Tibial artery (tissue), 4 donors: ENCODE measurements at regions not wholly inside any gene's neighbourhood (a gene's known extent, or its start where the extent isn't known, plus 50 kb on each side); places are given as distances from the start of the nearest gene placed in this dataset.

Experiments
- DNase-seq, 2 donors: peaks; one replicate each; pipeline ENCODE4 v3.0.0-alpha.2; 2019
- H3K27ac ChIP-seq, 2 donors: fragments of 200-600 bp; sonication (generic) in 1 of 2; 1 replicate in 1 of 2; 2 replicates in 1 of 2; pipeline ENCODE4 v1.5.1; 2018 to 2019; ENCODE audit warnings: mild to moderate bottlenecking in 1 of 2
- H3K27me3 ChIP-seq, 2 donors: fragments of 200-600 bp; sonication (generic) in 1 of 2; one replicate each; pipeline versions ENCODE4 v1.5.1 to v1.6.0; 2016 to 2019
- H3K36me3 ChIP-seq, 3 donors: fragments of 200-600 bp; sonication (generic) in 2 of 3; one replicate each; pipeline ENCODE4 v1.5.1; 2016 to 2019; ENCODE audit warnings: mild to moderate bottlenecking in 2 of 3
- H3K4me1 ChIP-seq, 4 donors: fragments of 200-600 bp; sonication (generic) in 2 of 4; 1 replicate in 3 of 4; 2 replicates in 1 of 4; pipeline ENCODE4 v1.5.1; 2016 to 2019
- H3K4me3 ChIP-seq, 2 donors: fragments of 200-600 bp; sonication (generic) in 1 of 2; 1 replicate in 1 of 2; 2 replicates in 1 of 2; pipeline ENCODE4 v1.5.1; 2018 to 2019; ENCODE audit warnings: mild to moderate bottlenecking in 2 of 2
- H3K9me3 ChIP-seq, 3 donors: fragments of 200-600 bp; sonication (generic) in 1 of 3; one replicate each; pipeline ENCODE4 v1.5.1; 2016 to 2019
- CTCF ChIP-seq, 2 experiments: fragments of 200-600 bp in 1 of 2; fragments of 450-650 bp in 1 of 2; IDR thresholded peaks; one replicate each; pipeline ENCODE4 v1.5.1; 2017 to 2019; ENCODE audit warnings: antibody characterized with exemption in 2 of 2, mild to moderate bottlenecking in 1 of 2, moderate library complexity in 1 of 2
- intact Hi-C: fragments of 100-400 bp; cut with DNase I; formaldehyde crosslinking; loops from one replicate; pipeline ENCODE4 v1.15.0; 2023; ENCODE audit warnings: low total_unique reads

GRCh38 chr10:129096065-129096984 is 370.7 kb upstream of the MGMT start:
- no peak for TF ChIP-seq CTCF (IDR thresholded peaks at IDR 0.05)
- intact Hi-C loops = no loop called here
- Histone ChIP-seq H3K9me3 (no peaks in the 10 kb centered on the region), H3K27ac (peak overlapping the region; percentile 43 to 58), H3K27me3 (no peaks in the 10 kb centered on the region), H3K36me3 (no peaks in the 10 kb centered on the region), H3K4me1 (peaks cover 0 to 38% (median 32%) of the 10 kb centered on the region in 4 donors), H3K4me3 (no peak overlapping the region)
- peak; percentile 72 to 77 for DNase-seq

GRCh38 chr10:129097776-129098330 is 369.2 kb upstream of the MGMT start:
- Histone ChIP-seq H3K27me3 (no peaks in the 10 kb centered on the region), H3K36me3 (no peaks in the 10 kb centered on the region), H3K4me3 (no peak overlapping the region), H3K27ac (no peak overlapping the region), H3K4me1 (peaks cover 0 to 40% (median 32%) of the 10 kb centered on the region in 4 donors), H3K9me3 (no peaks in the 10 kb centered on the region)
- intact Hi-C loops = no loop called here
- DNase-seq = no peak
- no peak for TF ChIP-seq CTCF (IDR thresholded peaks at IDR 0.05)

GRCh38 chr10:129098517-129098916 is 368.5 kb upstream of the MGMT start:
- H3K9me3 ChIP-seq = no peaks in the 10 kb centered on the region
- H3K27ac ChIP-seq = no peak overlapping the region
- TF ChIP-seq CTCF (IDR thresholded peaks at IDR 0.05) = no peak
- peaks cover 0 to 47% (median 32%) of the 10 kb centered on the region in 4 donors for H3K4me1 ChIP-seq
- no peaks in the 10 kb centered on the region for H3K36me3 ChIP-seq
- no peak for DNase-seq
- H3K27me3 ChIP-seq = no peaks in the 10 kb centered on the region
- no peak overlapping the region for H3K4me3 ChIP-seq
- intact Hi-C loops = no loop called here

- no peaks in the 10 kb centered on the region for H3K27me3 ChIP-seq
- H3K4me1 ChIP-seq = peaks cover 0 to 57% (median 32%) of the 10 kb centered on the region in 4 donors
- TF ChIP-seq CTCF (IDR thresholded peaks at IDR 0.05) = no peak
- H3K4me3 ChIP-seq = no peak overlapping the region
- no peak overlapping the region for H3K27ac ChIP-seq
- H3K9me3 ChIP-seq = no peaks in the 10 kb centered on the region
- intact Hi-C loops = no loop called here
- H3K36me3 ChIP-seq = no peaks in the 10 kb centered on the region
- no peak for DNase-seq
These were observed 367.6 kb upstream of the MGMT start for GRCh38 chr10:129099486-129099885.

GRCh38 chr10:129099992-129100391 is 367.0 kb upstream of the MGMT start:
- no peaks in the 10 kb centered on the region for H3K27me3 ChIP-seq
- intact Hi-C loops = no loop called here
- no peak for DNase-seq

More at GRCh38 chr10:129099992-129100391, 367.0 kb upstream of the MGMT start:
- Histone ChIP-seq H3K4me3 (no peak overlapping the region), H3K9me3 (no peaks in the 10 kb centered on the region), H3K4me1 (peaks cover 0 to 59% (median 31%) of the 10 kb centered on the region in 4 donors), H3K36me3 (no peaks in the 10 kb centered on the region), H3K27ac (no peak overlapping the region)
- no peak for TF ChIP-seq CTCF (IDR thresholded peaks at IDR 0.05)
